Pancreas (tissue), 10 donors: ENCODE measurements at regions not wholly inside any gene's neighbourhood (a gene's known extent, or its start where the extent isn't known, plus 50 kb on each side); places are given as distances from the start of the nearest gene placed in this dataset.

Experiments used
- ATAC-seq, 4 donors: fragments of 200-7000 bp; cut with Tn5 transposase; one replicate each; pipeline versions ENCODE4 v1.8.0 to v1.9.1; 2020; ENCODE audit warnings: mild to moderate bottlenecking in 4 of 4, moderate library complexity in 4 of 4
- DNase-seq, 6 donors: peaks; one replicate each; pipeline ENCODE4 v3.0.0-alpha.2; 2020
- FAIRE-seq: peaks from 2 replicates; lab custom pipeline; 2012; peaks lifted over from hg19 to GRCh38; lab: Jason Lieb, UNC
- H3K27ac ChIP-seq, 4 donors: fragments of 200-600 bp; sonication (generic); 1 replicate in 3 of 4; 2 replicates in 1 of 4; pipeline versions ENCODE4 v1.5.0 to v1.8.0; 2020
- H3K27me3 ChIP-seq, 4 donors: fragments of 200-600 bp; one replicate each; pipeline ENCODE4 v1.8.0; 2021
- H3K36me3 ChIP-seq, 3 donors: fragments of 200-600 bp; sonication (generic) in 1 of 3; one replicate each; pipeline versions ENCODE4 v1.5.0 to v1.8.0; 2020 to 2021
- H3K4me1 ChIP-seq, 3 donors: fragments of 200-600 bp; one replicate each; pipeline ENCODE4 v1.8.0; 2021
- H3K4me3 ChIP-seq, 4 donors: fragments of 200-600 bp; sonication (generic) in 2 of 4; one replicate each; pipeline versions ENCODE4 v1.5.0 to v1.8.0; 2020 to 2021
- H3K9me3 ChIP-seq, 4 donors: fragments of 200-600 bp; one replicate each; pipeline ENCODE4 v1.8.0; 2021
- WGBS, 2 donors: extraction: QIAGEN DNeasy Blood & Tissue Kit; methylation state at CpG; one replicate each; pipeline ENCODE4 v1.1.7; 2013; 5-methylcytosine and 5-hydroxymethylcytosine counted together
- intact Hi-C, 3 donors: fragments of 100-400 bp; cut with DNase I; formaldehyde crosslinking; loops; one replicate each; pipeline versions ENCODE4 v1.11.1 to v1.14.2; 2022
- TF ChIP-seq, protein P1 (sequence below), 4 donors: fragments of 200-600 bp; sonication (generic) in 3 of 4; IDR thresholded peaks; one replicate each; pipeline versions ENCODE4 v1.5.0 to v1.8.0; 2021; ENCODE audit warnings: antibody characterized with exemption in 4 of 4
- donor health status: healthy with polysubstance abuse.
- donor health status: DM: no; HTN: no; CAD: no; lungs with moderate emphysema.
- donor health status: DM: no; HTN: no; CAD: no.
- donor health status: control.
- donor health status: control.
- donor health status: Bipolar disorder and iron deficiency.
- donor health status: DM: yes; HTN: yes; CAD: no.
- donor health status: DM: no; HTN: no; CAD: no.
- donor health status: DM: no; HTN: no; CAD: no.
- donor health status: DM: yes; HTN: yes; CAD: no.

DNA sequence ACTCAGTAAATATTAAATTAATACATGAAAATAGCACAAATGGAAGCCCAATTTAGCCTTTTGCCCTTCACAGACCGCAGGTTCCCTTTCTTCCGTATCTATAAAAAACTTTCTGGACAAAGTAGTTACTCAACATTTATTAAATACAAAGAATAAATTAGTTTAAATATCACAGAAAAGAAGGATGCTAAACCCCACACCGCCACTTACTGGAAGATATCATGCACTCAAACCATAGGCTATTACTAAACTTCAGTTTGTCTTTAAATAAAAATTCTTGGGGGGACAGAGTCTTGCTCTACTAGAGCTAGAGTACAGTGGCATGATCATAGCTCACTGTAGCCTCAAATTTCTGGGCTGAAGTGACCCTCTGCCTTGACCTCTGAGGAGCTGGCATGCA is 120.7 kb upstream of the FHL2 start:
- Histone ChIP-seq H3K27me3 (no peaks in the 10 kb centered on the region), H3K4me1 (peaks cover 0 to 8% (median 5%) of the 10 kb centered on the region in 3 donors), H3K9me3 (no peaks in the 10 kb centered on the region), H3K4me3 (no peak overlapping the region), H3K36me3 (no peaks in the 10 kb centered on the region), H3K27ac (no peak overlapping the region)
- no peak for FAIRE-seq
- ATAC-seq = no peak
- TF ChIP-seq, protein P1, sequence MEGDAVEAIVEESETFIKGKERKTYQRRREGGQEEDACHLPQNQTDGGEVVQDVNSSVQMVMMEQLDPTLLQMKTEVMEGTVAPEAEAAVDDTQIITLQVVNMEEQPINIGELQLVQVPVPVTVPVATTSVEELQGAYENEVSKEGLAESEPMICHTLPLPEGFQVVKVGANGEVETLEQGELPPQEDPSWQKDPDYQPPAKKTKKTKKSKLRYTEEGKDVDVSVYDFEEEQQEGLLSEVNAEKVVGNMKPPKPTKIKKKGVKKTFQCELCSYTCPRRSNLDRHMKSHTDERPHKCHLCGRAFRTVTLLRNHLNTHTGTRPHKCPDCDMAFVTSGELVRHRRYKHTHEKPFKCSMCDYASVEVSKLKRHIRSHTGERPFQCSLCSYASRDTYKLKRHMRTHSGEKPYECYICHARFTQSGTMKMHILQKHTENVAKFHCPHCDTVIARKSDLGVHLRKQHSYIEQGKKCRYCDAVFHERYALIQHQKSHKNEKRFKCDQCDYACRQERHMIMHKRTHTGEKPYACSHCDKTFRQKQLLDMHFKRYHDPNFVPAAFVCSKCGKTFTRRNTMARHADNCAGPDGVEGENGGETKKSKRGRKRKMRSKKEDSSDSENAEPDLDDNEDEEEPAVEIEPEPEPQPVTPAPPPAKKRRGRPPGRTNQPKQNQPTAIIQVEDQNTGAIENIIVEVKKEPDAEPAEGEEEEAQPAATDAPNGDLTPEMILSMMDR (IDR thresholded peaks at IDR 0.05) = no peak
- DNase-seq = no peak
- intact Hi-C loops = loop anchor here in 2 of 3 donors (5.0 kb wide), 1 partner anchor 147 kb away; no protein-coding TSS in a partner anchor
- WGBS, 2 donors = 71 to 76% methylated on average over 3 of the region's 3 CpGs

DNA sequence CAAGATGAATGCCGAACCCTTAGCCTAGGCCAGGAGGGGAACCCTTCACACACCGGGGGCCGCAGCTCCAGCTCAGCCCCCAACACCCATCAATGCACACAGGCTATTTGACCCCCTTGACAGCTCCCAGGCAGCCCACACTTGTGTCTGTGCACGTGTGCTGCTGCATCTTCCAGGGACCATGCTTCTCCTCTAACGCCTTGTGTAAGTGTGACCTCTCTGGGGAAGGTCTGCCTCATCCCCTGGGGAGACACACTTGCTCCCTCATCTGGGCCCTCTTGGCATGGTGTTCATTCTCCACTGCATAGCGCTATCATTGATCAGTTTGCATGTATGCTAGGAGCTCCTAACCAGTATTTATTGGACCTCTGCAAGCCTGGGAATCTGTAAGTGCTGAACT is 120.0 kb upstream of the FHL2 start:
- 77 to 87% methylated on average over 6 of the region's 6 CpGs for WGBS, 2 donors
- intact Hi-C loops = loop anchor here in 2 of 3 donors (5.0 kb wide), 1 partner anchor 147 kb away; no protein-coding TSS in a partner anchor
- H3K4me1 ChIP-seq = peaks cover 0 to 8% (median 5%) of the 10 kb centered on the region in 3 donors
- no peak overlapping the region for H3K4me3 ChIP-seq
- DNase-seq (no peak), ATAC-seq (no peak), FAIRE-seq (no peak)
- TF ChIP-seq, protein P1 (IDR thresholded peaks at IDR 0.05) = no peak
- H3K27ac ChIP-seq = no peak overlapping the region
- H3K27me3 ChIP-seq = no peaks in the 10 kb centered on the region
- H3K9me3 ChIP-seq = no peaks in the 10 kb centered on the region
- no peaks in the 10 kb centered on the region for H3K36me3 ChIP-seq

DNA sequence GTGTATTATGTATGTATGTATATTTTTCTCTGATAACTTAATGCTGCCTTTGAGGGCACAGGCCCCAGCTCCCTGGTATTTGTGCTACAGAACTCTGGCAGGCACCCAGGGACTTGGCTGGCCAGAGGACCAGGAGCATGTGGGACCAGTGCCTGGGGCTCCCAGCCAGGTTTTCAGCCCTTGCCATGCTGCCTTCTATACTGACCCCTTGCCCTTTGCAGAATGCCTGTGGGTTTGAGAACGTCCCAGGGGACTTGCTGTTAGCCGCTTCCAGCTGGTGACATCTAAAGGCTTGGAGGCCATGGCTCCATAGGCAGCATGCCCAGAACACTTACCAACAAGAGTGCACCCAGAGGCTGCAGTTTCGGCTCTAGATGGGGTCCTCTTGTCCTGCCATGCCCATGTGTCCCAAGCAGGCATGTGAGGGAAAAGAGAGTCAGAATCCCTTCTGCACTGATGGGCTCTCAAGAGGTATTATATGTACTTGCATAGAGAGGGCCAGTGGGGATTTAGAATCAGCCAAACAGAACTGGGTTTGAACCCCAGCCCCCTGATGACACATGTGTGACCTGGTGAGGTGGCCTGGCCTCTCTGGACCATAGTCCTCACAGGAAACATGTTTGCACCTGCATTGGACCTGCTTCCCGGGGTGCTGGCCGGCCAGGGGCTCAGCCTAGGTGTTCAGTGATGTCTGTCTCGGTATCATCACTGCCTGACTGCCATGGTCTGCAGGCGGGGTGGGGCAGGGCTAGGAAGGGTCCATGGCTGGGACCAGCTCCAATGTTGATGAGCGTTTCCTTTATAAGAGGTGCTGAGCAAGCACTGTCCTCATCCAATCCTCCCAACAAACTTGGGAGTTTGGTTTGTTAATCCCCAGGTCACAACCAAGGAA is 119.2 kb upstream of the FHL2 start:
- Histone ChIP-seq H3K27ac (peak overlapping the region in 1 of 4 donors; percentile 12), H3K4me3 (no peak overlapping the region), H3K36me3 (no peaks in the 10 kb centered on the region), H3K4me1 (peaks cover 0 to 8% (median 5%) of the 10 kb centered on the region in 3 donors), H3K9me3 (no peaks in the 10 kb centered on the region), H3K27me3 (no peaks in the 10 kb centered on the region)
- peak; percentile 69 to 87 (median 78) for ATAC-seq
- intact Hi-C loops = loop anchor here in 2 of 3 donors (5.0 kb wide), 1 partner anchor 146 kb away; no protein-coding TSS in a partner anchor
- 75 to 82% methylated on average over 8 of the region's 8 CpGs for WGBS, 2 donors
- no peak for FAIRE-seq
- DNase-seq = peak; percentile 46 to 83 (median 62)
- TF ChIP-seq, protein P1 (IDR thresholded peaks at IDR 0.05) = no peak

DNA sequence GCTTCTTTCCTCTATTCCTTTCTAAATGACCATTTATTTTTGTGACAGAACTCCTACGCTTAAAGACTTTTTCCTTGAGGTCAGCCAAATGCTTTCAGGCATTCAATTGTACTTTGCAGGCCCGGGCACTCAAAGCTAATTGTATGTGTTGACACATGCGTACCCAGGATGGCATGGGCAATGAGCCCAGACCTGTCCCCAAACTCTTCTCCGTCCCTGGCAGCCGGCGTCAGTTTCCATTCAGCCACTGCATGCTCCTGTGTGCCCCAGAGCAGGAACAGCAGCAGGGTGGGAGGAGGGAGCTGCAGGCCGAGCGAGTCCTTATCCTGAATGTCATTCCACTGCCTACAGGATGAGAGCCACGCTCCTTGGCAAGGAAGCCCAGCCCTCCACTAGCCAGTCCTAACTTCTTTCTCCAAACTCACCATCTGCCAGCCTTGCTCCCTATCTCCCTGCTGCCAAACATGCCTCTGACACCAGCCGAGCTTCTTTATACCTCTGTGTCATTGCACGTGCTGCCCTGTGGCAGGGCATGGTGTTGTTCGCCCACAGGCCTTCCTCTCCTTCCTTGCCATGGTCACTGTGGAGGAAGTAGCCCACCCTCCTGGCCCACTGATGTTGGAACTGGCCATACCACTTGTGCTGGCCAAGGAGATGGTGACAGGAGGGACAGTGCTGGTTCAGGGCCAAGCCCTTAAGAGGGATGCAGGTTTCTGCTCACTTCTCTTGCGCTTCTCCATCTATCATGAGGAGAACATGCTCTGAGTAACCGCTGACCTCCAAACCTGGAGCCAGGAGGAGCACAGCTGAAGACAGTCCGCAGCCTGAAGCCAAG is 116.9 kb upstream of the FHL2 start:
- Histone ChIP-seq H3K27me3 (no peaks in the 10 kb centered on the region), H3K4me1 (peaks cover 0 to 8% (median 5%) of the 10 kb centered on the region in 3 donors), H3K36me3 (no peaks in the 10 kb centered on the region), H3K9me3 (no peaks in the 10 kb centered on the region), H3K4me3 (no peak overlapping the region), H3K27ac (no peak overlapping the region)
- FAIRE-seq (no peak), DNase-seq (peak in 3 of 6 donors; percentile 32 to 58 (median 58)), ATAC-seq (peak in 3 of 4 donors; percentile 34 to 57 (median 54))
- WGBS, 2 donors = 76 to 79% methylated on average over 15 of the region's 15 CpGs
- TF ChIP-seq, protein P1 (IDR thresholded peaks at IDR 0.05) = no peak
- intact Hi-C loops = loop anchor here in 2 of 3 donors (5.0 kb wide), 1 partner anchor 143 kb away; no protein-coding TSS in a partner anchor
